ENCODE measurements at regions not wholly inside any gene's neighbourhood (a gene's known extent, or its start where the extent isn't known, plus 50 kb on each side); places are given as distances from the start of the nearest gene placed in this dataset.

- no peak overlapping the region for H3K4me3 ChIP-seq
- 89% methylated on average over 3 of the region's 3 CpGs for WGBS
- intact Hi-C loops (cut with DNase I), result no loop called here
- H3K27ac ChIP-seq (replicated peaks in 1 of 4), result no peak overlapping the region
- no peak for TF ChIP-seq POLR2AphosphoS5 (IDR thresholded peaks at IDR 0.05)
- TF ChIP-seq CTCF (IDR thresholded peaks at IDR 0.05), result no peak
- TF ChIP-seq EP300 (IDR thresholded peaks at IDR 0.05), result no peak
- TF ChIP-seq POLR2A (IDR thresholded peaks at IDR 0.05; ENCODE audit: low read depth), result no peak
- DNase-seq (ENCODE audit: extremely low spot score), result no peak
- no peaks in the 10 kb centered on the region for H3K27me3 ChIP-seq
- no peaks in the 10 kb centered on the region for H3K9me3 ChIP-seq
- H3K36me3 ChIP-seq, result no peaks in the 10 kb centered on the region
- H3K4me1 ChIP-seq, result peaks cover 0 to 13% (median 11%) of the 10 kb centered on the region in 4 donors
Observed at GRCh38 chr6:121668259-121668658, 232.8 kb downstream of the GJA1 start.

GRCh38 chr6:121670511-121670910, 235.1 kb downstream of the GJA1 start:
- no peaks in the 10 kb centered on the region for H3K27me3 ChIP-seq
- no peak for TF ChIP-seq POLR2A (IDR thresholded peaks at IDR 0.05; ENCODE audit: low read depth)
- TF ChIP-seq CTCF (IDR thresholded peaks at IDR 0.05), result no peak
- no peak for TF ChIP-seq POLR2AphosphoS5 (IDR thresholded peaks at IDR 0.05)
- no peak for TF ChIP-seq EP300 (IDR thresholded peaks at IDR 0.05)
- H3K9me3 ChIP-seq, result no peaks in the 10 kb centered on the region
- no peaks in the 10 kb centered on the region for H3K36me3 ChIP-seq
- no peak overlapping the region for H3K4me3 ChIP-seq
- no peak for DNase-seq (ENCODE audit: extremely low spot score)
- H3K4me1 ChIP-seq, result peaks cover 0 to 13% (median 11%) of the 10 kb centered on the region in 4 donors
- H3K27ac ChIP-seq (replicated peaks in 1 of 4), result no peak overlapping the region
- intact Hi-C loops (cut with DNase I), result no loop called here
- 94% methylated on average over 2 of the region's 2 CpGs for WGBS

GRCh38 chr6:121677571-121677970, 242.1 kb downstream of the GJA1 start:
- Histone ChIP-seq H3K36me3 (no peaks in the 10 kb centered on the region), H3K27ac (replicated peaks in 1 of 4) (no peak overlapping the region), H3K27me3 (no peaks in the 10 kb centered on the region), H3K4me1 (no peaks in the 10 kb centered on the region), H3K4me3 (no peak overlapping the region), H3K9me3 (no peaks in the 10 kb centered on the region)
- intact Hi-C loops (cut with DNase I), result no loop called here
- no peak for DNase-seq (ENCODE audit: extremely low spot score)
- TF ChIP-seq CTCF (IDR thresholded peaks at IDR 0.05), result no peak
- TF ChIP-seq POLR2A (IDR thresholded peaks at IDR 0.05; ENCODE audit: low read depth), result no peak
- TF ChIP-seq POLR2AphosphoS5 (IDR thresholded peaks at IDR 0.05), result no peak
- TF ChIP-seq EP300 (IDR thresholded peaks at IDR 0.05), result no peak
- WGBS, result 79% methylated on average over 1 of the region's 1 CpG

GRCh38 chr6:121678245-121678644, 242.8 kb downstream of the GJA1 start:
- H3K36me3 ChIP-seq, result no peaks in the 10 kb centered on the region
- TF ChIP-seq POLR2AphosphoS5 (IDR thresholded peaks at IDR 0.05), result no peak
- TF ChIP-seq EP300 (IDR thresholded peaks at IDR 0.05), result no peak
- TF ChIP-seq POLR2A (IDR thresholded peaks at IDR 0.05; ENCODE audit: low read depth), result no peak
- no peak for TF ChIP-seq CTCF (IDR thresholded peaks at IDR 0.05)
- intact Hi-C loops (cut with DNase I), result no loop called here
- no peaks in the 10 kb centered on the region for H3K4me1 ChIP-seq
- H3K27me3 ChIP-seq, result no peaks in the 10 kb centered on the region
- no peak for DNase-seq (ENCODE audit: extremely low spot score)
- no peaks in the 10 kb centered on the region for H3K9me3 ChIP-seq
- WGBS, result 90% methylated on average over 1 of the region's 1 CpG
- no peak overlapping the region for H3K27ac ChIP-seq (replicated peaks in 1 of 4)
- no peak overlapping the region for H3K4me3 ChIP-seq

GRCh38 chr6:121680058-121680457, 244.6 kb downstream of the GJA1 start:
- no peak for DNase-seq (ENCODE audit: extremely low spot score)
- intact Hi-C loops (cut with DNase I), result no loop called here
- WGBS, result 93% methylated on average over 9 of the region's 9 CpGs

More at GRCh38 chr6:121680058-121680457, 244.6 kb downstream of the GJA1 start:
- TF ChIP-seq POLR2A (IDR thresholded peaks at IDR 0.05; ENCODE audit: low read depth) (no peak), POLR2AphosphoS5 (IDR thresholded peaks at IDR 0.05) (no peak), CTCF (IDR thresholded peaks at IDR 0.05) (no peak), EP300 (IDR thresholded peaks at IDR 0.05) (no peak)
- no peaks in the 10 kb centered on the region for H3K27me3 ChIP-seq
- H3K4me1 ChIP-seq, result no peaks in the 10 kb centered on the region
- no peaks in the 10 kb centered on the region for H3K9me3 ChIP-seq
- no peak overlapping the region for H3K4me3 ChIP-seq
- H3K36me3 ChIP-seq, result no peaks in the 10 kb centered on the region
- H3K27ac ChIP-seq (replicated peaks in 1 of 4), result no peak overlapping the region
